GM12874 (cell line): ENCODE measurements at regions not wholly inside any gene's neighbourhood (a gene's known extent, or its start where the extent isn't known, plus 50 kb on each side); places are given as distances from the start of the nearest gene placed in this dataset.

Source experiments
- TF ChIP-seq, protein P1 (sequence below): IDR thresholded peaks from 2 replicates; pipeline ENCODE4 v1.5.1; 2011; ENCODE audit warnings: low read depth, mild to moderate bottlenecking, control low read depth, low read length, moderate library complexity; ENCODE audit not compliant: insufficient read depth

DNA sequence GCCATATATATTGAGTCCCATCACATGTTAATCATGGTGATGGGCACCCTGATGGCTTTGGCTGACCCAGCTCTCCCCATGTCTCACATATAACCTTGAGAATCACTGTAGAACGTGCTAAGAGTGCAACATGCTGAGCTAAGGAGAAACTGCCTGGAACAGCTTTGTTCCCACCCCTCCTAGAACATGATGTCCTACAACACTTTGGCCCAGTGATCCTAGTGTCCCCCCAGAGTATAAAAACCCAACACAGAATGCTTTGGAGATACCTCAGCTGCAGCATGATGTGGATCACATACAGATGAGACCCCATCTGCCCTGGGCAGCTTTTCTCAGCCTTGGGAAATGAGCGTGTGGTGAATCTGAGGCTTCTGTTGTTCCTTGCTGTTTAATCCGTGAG is 343.5 kb downstream of the NFIB start:
- TF ChIP-seq, protein P1, sequence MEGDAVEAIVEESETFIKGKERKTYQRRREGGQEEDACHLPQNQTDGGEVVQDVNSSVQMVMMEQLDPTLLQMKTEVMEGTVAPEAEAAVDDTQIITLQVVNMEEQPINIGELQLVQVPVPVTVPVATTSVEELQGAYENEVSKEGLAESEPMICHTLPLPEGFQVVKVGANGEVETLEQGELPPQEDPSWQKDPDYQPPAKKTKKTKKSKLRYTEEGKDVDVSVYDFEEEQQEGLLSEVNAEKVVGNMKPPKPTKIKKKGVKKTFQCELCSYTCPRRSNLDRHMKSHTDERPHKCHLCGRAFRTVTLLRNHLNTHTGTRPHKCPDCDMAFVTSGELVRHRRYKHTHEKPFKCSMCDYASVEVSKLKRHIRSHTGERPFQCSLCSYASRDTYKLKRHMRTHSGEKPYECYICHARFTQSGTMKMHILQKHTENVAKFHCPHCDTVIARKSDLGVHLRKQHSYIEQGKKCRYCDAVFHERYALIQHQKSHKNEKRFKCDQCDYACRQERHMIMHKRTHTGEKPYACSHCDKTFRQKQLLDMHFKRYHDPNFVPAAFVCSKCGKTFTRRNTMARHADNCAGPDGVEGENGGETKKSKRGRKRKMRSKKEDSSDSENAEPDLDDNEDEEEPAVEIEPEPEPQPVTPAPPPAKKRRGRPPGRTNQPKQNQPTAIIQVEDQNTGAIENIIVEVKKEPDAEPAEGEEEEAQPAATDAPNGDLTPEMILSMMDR, result no peak

DNA sequence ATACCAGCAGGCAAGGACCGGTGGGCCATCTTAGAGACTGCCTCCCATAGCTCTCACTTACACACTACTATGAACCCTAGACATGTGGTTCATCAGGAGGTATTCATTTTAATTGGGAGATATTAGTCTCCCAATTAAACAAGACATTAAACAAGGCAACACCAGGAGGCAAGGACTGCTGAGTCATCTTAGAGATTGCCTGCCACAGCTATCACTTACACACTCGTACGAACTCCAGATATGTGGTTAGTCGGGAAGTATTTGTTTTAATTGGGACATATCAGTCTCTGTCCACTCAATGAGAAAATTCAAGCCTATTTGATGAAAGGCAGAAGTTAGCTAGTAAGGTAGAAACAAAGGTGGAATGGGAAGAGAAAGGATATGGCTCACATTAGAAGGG is 343.9 kb downstream of the NFIB start:
- TF ChIP-seq, protein P1, result no peak

DNA sequence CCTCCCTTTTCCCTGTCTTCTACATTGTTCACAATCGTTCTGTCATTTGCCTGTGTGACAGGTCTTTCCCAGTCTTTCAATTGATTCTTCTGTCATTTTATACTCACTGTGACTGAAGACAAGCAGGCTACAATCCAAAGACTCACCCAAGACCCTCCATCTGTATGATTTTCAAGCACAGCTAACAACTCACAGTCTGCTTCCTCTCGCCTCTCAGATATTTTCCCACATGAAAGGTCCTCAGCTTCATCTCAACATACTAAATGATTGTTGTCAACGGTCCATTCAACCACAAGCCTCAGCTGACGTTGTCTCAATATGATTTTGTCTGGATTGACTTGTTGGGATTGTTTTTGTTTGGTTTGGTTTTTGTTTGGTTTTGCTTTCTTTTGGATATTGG is 346.5 kb downstream of the NFIB start:
- TF ChIP-seq, protein P1, result no peak

DNA sequence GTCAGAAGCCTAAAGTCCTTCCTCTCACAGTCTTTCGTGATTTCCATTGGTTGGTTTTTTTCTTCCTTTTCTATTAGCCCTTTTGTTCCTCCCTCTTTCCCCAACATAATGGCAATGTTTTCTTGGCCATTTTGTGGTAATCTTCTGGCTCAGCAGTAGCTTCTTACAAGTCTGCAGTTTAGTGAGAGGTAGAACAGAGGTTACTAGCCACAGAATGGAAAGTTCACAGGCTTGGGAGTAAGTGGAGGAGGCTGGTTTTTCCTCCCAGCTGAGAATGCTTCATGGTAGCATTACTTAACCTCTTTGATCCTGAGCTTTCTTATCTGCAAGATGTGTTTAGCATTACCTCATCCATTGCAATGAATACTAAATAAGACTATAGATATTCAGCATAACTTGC is 346.9 kb downstream of the NFIB start:
- TF ChIP-seq, protein P1, result no peak

DNA sequence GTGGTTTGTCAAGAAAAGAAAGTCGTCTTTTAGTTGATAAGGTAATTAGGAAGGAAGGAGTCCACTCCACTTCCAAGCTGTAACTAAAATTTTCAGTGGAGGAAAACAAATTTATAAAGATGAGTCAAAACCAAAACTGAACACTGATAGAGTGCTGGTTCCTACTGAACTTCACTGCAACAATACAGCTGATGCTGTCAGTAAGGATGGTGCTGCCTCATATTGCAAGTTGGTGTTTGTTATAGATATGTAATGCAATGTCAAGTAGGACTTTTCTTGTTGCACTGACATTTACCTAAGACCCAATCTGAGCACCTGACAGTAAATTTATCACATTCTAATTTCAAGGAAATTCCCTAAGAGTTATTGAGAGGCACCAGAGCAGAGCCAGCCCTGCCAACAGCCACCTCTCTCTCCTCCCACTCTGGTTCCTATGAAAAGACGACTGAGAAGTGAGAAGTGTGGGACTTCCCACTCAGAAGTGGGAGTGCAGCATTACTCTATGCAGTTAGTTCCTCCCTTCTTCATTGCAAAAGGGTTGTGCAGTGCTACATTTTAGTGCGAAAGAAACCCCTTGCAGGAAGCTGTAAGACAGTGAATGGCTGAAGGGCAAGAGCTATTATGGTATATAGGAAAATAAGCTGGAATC is 350.8 kb downstream of the NFIB start:
- TF ChIP-seq, protein P1, result no peak

DNA sequence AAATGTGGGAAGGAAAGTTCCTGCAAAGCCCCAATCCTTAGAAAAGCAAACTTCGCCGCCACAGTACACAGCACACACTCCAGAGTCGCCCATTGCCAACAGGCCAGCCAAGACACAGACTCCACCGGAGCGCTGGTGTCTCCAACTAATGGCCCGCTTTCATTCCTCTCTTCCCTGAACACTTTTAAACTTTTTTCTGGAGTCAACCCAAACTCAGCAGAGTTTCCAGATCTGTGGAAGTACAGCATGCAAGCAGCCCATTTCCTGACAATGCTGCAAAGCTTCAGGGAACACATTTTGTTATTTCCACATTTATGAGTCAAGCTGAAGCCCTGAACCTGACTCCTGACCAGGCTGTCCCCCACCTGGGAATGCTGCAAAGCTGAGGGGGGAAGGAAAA is 351.9 kb downstream of the NFIB start:
- TF ChIP-seq, protein P1, result no peak

DNA sequence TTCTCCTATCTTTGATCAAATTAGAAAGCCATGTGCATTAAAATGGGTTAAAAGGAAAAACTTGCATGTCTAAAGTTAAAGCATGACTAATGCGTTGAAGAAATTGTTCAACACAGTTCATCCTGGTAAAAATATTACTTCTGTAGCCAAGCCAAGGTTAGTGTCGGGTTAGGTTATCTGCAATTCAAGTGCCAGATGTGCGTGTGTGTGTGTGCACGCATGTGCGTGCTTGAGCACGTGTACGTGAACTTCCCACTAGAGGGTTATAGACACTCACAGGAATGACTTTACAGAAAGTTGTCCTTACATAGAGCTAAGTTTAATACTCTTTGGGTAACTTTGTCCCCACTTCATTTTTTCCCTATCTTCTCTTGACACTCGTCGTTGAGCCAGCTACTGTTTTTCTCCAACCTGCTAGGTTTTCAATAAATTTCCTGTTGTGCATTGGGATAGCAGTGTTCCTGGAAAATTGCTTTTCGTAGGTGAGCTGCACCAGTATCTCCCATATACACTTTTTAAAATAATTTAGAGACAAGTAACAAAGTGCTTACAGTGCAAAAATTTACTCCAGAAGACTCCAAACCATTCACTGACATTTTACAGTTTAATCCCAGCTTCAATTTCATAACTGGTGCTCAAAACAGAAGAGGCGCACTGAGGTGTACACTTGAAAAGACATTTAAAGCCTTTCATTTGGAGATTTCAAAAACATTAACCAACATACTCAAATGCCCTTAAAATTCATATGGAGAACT is 353.8 kb downstream of the NFIB start:
- TF ChIP-seq, protein P1, result no peak
